H1 (cell line): ENCODE measurements at regions not wholly inside any gene's neighbourhood (a gene's known extent, or its start where the extent isn't known, plus 50 kb on each side); places are given as distances from the start of the nearest gene placed in this dataset.

Experiments used
- BRCA1 ChIP-seq: IDR thresholded peaks from 2 replicates; pipeline ENCODE4 v1.6.1; 2012; ENCODE audit warnings: low read depth, low read length, improper control_type of control experiment
- CREB1 ChIP-seq: IDR thresholded peaks from 2 replicates; pipeline ENCODE4 v1.6.1; 2012; ENCODE audit warnings: inconsistent platforms
- TF ChIP-seq, protein P1 (sequence below): fragments of 300-600 bp; sonication (generic); IDR thresholded peaks from 2 replicates; pipeline ENCODE4 v1.7.1; 2012; ENCODE audit warnings: low read length, moderate library complexity, mild to moderate bottlenecking, inconsistent platforms; ENCODE audit not compliant: insufficient replicate concordance
- TF ChIP-seq, protein P2 (sequence below): IDR thresholded peaks from 2 replicates; pipeline ENCODE4 v1.6.1; 2012; ENCODE audit warnings: inconsistent platforms

- TF ChIP-seq, protein P1, sequence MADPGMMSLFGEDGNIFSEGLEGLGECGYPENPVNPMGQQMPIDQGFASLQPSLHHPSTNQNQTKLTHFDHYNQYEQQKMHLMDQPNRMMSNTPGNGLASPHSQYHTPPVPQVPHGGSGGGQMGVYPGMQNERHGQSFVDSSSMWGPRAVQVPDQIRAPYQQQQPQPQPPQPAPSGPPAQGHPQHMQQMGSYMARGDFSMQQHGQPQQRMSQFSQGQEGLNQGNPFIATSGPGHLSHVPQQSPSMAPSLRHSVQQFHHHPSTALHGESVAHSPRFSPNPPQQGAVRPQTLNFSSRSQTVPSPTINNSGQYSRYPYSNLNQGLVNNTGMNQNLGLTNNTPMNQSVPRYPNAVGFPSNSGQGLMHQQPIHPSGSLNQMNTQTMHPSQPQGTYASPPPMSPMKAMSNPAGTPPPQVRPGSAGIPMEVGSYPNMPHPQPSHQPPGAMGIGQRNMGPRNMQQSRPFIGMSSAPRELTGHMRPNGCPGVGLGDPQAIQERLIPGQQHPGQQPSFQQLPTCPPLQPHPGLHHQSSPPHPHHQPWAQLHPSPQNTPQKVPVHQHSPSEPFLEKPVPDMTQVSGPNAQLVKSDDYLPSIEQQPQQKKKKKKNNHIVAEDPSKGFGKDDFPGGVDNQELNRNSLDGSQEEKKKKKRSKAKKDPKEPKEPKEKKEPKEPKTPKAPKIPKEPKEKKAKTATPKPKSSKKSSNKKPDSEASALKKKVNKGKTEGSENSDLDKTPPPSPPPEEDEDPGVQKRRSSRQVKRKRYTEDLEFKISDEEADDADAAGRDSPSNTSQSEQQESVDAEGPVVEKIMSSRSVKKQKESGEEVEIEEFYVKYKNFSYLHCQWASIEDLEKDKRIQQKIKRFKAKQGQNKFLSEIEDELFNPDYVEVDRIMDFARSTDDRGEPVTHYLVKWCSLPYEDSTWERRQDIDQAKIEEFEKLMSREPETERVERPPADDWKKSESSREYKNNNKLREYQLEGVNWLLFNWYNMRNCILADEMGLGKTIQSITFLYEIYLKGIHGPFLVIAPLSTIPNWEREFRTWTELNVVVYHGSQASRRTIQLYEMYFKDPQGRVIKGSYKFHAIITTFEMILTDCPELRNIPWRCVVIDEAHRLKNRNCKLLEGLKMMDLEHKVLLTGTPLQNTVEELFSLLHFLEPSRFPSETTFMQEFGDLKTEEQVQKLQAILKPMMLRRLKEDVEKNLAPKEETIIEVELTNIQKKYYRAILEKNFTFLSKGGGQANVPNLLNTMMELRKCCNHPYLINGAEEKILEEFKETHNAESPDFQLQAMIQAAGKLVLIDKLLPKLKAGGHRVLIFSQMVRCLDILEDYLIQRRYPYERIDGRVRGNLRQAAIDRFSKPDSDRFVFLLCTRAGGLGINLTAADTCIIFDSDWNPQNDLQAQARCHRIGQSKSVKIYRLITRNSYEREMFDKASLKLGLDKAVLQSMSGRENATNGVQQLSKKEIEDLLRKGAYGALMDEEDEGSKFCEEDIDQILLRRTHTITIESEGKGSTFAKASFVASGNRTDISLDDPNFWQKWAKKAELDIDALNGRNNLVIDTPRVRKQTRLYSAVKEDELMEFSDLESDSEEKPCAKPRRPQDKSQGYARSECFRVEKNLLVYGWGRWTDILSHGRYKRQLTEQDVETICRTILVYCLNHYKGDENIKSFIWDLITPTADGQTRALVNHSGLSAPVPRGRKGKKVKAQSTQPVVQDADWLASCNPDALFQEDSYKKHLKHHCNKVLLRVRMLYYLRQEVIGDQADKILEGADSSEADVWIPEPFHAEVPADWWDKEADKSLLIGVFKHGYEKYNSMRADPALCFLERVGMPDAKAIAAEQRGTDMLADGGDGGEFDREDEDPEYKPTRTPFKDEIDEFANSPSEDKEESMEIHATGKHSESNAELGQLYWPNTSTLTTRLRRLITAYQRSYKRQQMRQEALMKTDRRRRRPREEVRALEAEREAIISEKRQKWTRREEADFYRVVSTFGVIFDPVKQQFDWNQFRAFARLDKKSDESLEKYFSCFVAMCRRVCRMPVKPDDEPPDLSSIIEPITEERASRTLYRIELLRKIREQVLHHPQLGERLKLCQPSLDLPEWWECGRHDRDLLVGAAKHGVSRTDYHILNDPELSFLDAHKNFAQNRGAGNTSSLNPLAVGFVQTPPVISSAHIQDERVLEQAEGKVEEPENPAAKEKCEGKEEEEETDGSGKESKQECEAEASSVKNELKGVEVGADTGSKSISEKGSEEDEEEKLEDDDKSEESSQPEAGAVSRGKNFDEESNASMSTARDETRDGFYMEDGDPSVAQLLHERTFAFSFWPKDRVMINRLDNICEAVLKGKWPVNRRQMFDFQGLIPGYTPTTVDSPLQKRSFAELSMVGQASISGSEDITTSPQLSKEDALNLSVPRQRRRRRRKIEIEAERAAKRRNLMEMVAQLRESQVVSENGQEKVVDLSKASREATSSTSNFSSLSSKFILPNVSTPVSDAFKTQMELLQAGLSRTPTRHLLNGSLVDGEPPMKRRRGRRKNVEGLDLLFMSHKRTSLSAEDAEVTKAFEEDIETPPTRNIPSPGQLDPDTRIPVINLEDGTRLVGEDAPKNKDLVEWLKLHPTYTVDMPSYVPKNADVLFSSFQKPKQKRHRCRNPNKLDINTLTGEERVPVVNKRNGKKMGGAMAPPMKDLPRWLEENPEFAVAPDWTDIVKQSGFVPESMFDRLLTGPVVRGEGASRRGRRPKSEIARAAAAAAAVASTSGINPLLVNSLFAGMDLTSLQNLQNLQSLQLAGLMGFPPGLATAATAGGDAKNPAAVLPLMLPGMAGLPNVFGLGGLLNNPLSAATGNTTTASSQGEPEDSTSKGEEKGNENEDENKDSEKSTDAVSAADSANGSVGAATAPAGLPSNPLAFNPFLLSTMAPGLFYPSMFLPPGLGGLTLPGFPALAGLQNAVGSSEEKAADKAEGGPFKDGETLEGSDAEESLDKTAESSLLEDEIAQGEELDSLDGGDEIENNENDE: no peak
- TF ChIP-seq, protein P2, sequence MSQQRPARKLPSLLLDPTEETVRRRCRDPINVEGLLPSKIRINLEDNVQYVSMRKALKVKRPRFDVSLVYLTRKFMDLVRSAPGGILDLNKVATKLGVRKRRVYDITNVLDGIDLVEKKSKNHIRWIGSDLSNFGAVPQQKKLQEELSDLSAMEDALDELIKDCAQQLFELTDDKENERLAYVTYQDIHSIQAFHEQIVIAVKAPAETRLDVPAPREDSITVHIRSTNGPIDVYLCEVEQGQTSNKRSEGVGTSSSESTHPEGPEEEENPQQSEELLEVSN: no peak
- TF ChIP-seq CREB1 (no peak), BRCA1 (no peak)
Measured at GRCh38 chr2:88967844-88968243, 276.4 kb downstream of the RPIA start (continued).
